AG08396 (cell line): ENCODE measurements at regions not wholly inside any gene's neighbourhood (a gene's known extent, or its start where the extent isn't known, plus 50 kb on each side); places are given as distances from the start of the nearest gene placed in this dataset.
"Not testable (repeated sequence)": the region's sequence is repeated elsewhere in the genome, so short reads cannot be mapped to it uniquely, and the experiment has no call there.

Experiments
- DNase-seq: peaks from one replicate; pipeline ENCODE4 v3.0.0; 2012; ENCODE audit warnings: low spot score, mixed read lengths

GRCh38 chr6:144683216-144684070, 398.3 kb downstream of the UTRN start:
- DNase-seq = no peak

- DNase-seq = no peak
Observed at GRCh38 chr6:144688713-144689112, 403.6 kb downstream of the UTRN start.

GRCh38 chr6:144689503-144690040, 404.4 kb downstream of the UTRN start:
- no peak for DNase-seq

GRCh38 chr6:144690133-144690532, 405.0 kb downstream of the UTRN start:
- no peak for DNase-seq

GRCh38 chr6:144690666-144691065, 405.5 kb downstream of the UTRN start:
- no peak for DNase-seq

GRCh38 chr6:144692050-144692449, 406.9 kb downstream of the UTRN start:
- not testable (repeated sequence) for DNase-seq

GRCh38 chr6:144695858-144696533, 410.9 kb downstream of the UTRN start:
- no peak for DNase-seq

- DNase-seq = no peak
Observed at GRCh38 chr6:144696610-144697368, 411.7 kb downstream of the UTRN start.

- DNase-seq = no peak
Observed at GRCh38 chr6:144697369-144697760, 412.2 kb downstream of the UTRN start.

GRCh38 chr6:144697801-144698200, 412.7 kb downstream of the UTRN start:
- DNase-seq = no peak

GRCh38 chr6:144702781-144703180, 417.6 kb downstream of the UTRN start:
- no peak for DNase-seq

GRCh38 chr6:144710207-144710606, 425.1 kb downstream of the UTRN start:
- peak; percentile 66 for DNase-seq

GRCh38 chr6:144711661-144712060, 426.5 kb downstream of the UTRN start:
- no peak for DNase-seq

GRCh38 chr6:144712541-144712940, 427.4 kb downstream of the UTRN start:
- DNase-seq = no peak

- DNase-seq = no peak
Observed at GRCh38 chr6:144714021-144714712, 429.0 kb downstream of the UTRN start.

- DNase-seq = no peak
Observed at GRCh38 chr6:144715344-144715743, 430.2 kb downstream of the UTRN start.

GRCh38 chr6:144718431-144718830, 433.3 kb downstream of the UTRN start:
- peak; percentile 11 for DNase-seq

- DNase-seq = no peak
Observed at GRCh38 chr6:144721232-144721631, 436.1 kb downstream of the UTRN start.

- DNase-seq = no peak
Observed at GRCh38 chr6:144722154-144722737, 437.1 kb downstream of the UTRN start.

GRCh38 chr6:144722925-144723324, 437.8 kb downstream of the UTRN start:
- DNase-seq = no peak

GRCh38 chr6:144723431-144723830, 438.3 kb downstream of the UTRN start:
- no peak for DNase-seq
